ENCODE measurements at regions not wholly inside any gene's neighbourhood (a gene's known extent, or its start where the extent isn't known, plus 50 kb on each side); places are given as distances from the start of the nearest gene placed in this dataset.

- DNase-seq (ENCODE audit: low read depth), result no peak
Measured at GRCh38 chr16:65689726-65690125, 567.9 kb upstream of the CDH11 start.

GRCh38 chr16:65688301-65688700 lies 566.4 kb upstream of the CDH11 start:
- no peak for TF ChIP-seq CTCF (IDR thresholded peaks at IDR 0.05; ENCODE audit: control insufficient read depth, extremely low read depth, insufficient read depth)
- DNase-seq (ENCODE audit: low read depth), result no peak
- H3K4me3 ChIP-seq (ENCODE audit: low read depth, low read length), result no peak overlapping the region

More at GRCh38 chr16:65689726-65690125, 567.9 kb upstream of the CDH11 start:
- H3K4me3 ChIP-seq (ENCODE audit: low read depth, low read length), result no peak overlapping the region
- TF ChIP-seq CTCF (IDR thresholded peaks at IDR 0.05; ENCODE audit: control insufficient read depth, extremely low read depth, insufficient read depth), result no peak

- no peak for DNase-seq (ENCODE audit: low read depth)
- H3K4me3 ChIP-seq (ENCODE audit: low read depth, low read length), result no peak overlapping the region
- 0 out of 2 replicates have a peak, but pooled peaks have one; percentile 10 for TF ChIP-seq CTCF (IDR thresholded peaks at IDR 0.05; ENCODE audit: control insufficient read depth, extremely low read depth, insufficient read depth)
Measured at GRCh38 chr16:65684230-65684629, 562.4 kb upstream of the CDH11 start.

- no peak for DNase-seq (ENCODE audit: low read depth)
- no peak for TF ChIP-seq CTCF (IDR thresholded peaks at IDR 0.05; ENCODE audit: control insufficient read depth, extremely low read depth, insufficient read depth)
- H3K4me3 ChIP-seq (ENCODE audit: low read depth, low read length), result no peak overlapping the region
Measured at GRCh38 chr16:65681406-65681805, 559.5 kb upstream of the CDH11 start.

GRCh38 chr16:65679785-65680184 lies 557.9 kb upstream of the CDH11 start:
- no peak for DNase-seq (ENCODE audit: low read depth)
- no peak for TF ChIP-seq CTCF (IDR thresholded peaks at IDR 0.05; ENCODE audit: control insufficient read depth, extremely low read depth, insufficient read depth)
- H3K4me3 ChIP-seq (ENCODE audit: low read depth, low read length), result no peak overlapping the region

GRCh38 chr16:65675161-65675560 lies 553.3 kb upstream of the CDH11 start:
- DNase-seq (ENCODE audit: low read depth), result no peak
- TF ChIP-seq CTCF (IDR thresholded peaks at IDR 0.05; ENCODE audit: control insufficient read depth, extremely low read depth, insufficient read depth), result no peak

GRCh38 chr16:65672960-65673359 lies 551.1 kb upstream of the CDH11 start:
- no peak for TF ChIP-seq CTCF (IDR thresholded peaks at IDR 0.05; ENCODE audit: control insufficient read depth, extremely low read depth, insufficient read depth)
- DNase-seq (ENCODE audit: low read depth), result no peak
- no peak overlapping the region for H3K4me3 ChIP-seq (ENCODE audit: low read depth, low read length)

More at GRCh38 chr16:65675161-65675560, 553.3 kb upstream of the CDH11 start:
- no peak overlapping the region for H3K4me3 ChIP-seq (ENCODE audit: low read depth, low read length)
